Erythroblast (primary cell): ENCODE measurements at regions not wholly inside any gene's neighbourhood (a gene's known extent, or its start where the extent isn't known, plus 50 kb on each side); places are given as distances from the start of the nearest gene placed in this dataset.

Experiments
- GATA1 ChIP-seq: IDR thresholded peaks from 2 replicates; pipeline ENCODE4 v1.6.1; 2011; ENCODE audit warnings: low read depth, mild to moderate bottlenecking, control low read depth, low read length, moderate library complexity
- POLR2A ChIP-seq: IDR thresholded peaks from 2 replicates; pipeline ENCODE4 v1.6.1; 2011; ENCODE audit warnings: mild to moderate bottlenecking, low read length

- no peak for TF ChIP-seq POLR2A
- TF ChIP-seq GATA1: no peak
These were observed 65.0 kb upstream of the SLC2A12 start for GRCh38 chr6:134117409-134117808.
